GM23248 (cell line): ENCODE measurements at regions not wholly inside any gene's neighbourhood (a gene's known extent, or its start where the extent isn't known, plus 50 kb on each side); places are given as distances from the start of the nearest gene placed in this dataset.

Source experiments
- DNase-seq: peaks from one replicate; pipeline ENCODE4 v3.0.0-alpha.2; 2015
- H2AFZ ChIP-seq: fragments of 200-600 bp; sonication (generic); 2 replicates; pipeline ENCODE4 v1.6.1; 2016; ENCODE audit warnings: antibody characterized with exemption
- H3F3A ChIP-seq: fragments of 200-600 bp; sonication (generic); 2 replicates; pipeline ENCODE4 v1.6.1; 2016; ENCODE audit warnings: mild to moderate bottlenecking, antibody characterized with exemption, mixed run types; ENCODE audit not compliant: insufficient read depth
- H3K27ac ChIP-seq: fragments of 200-600 bp; sonication (generic); 2 replicates; pipeline ENCODE4 v1.5.1; 2016; ENCODE audit warnings: mild to moderate bottlenecking
- H3K27me3 ChIP-seq: fragments of 200-600 bp; sonication (generic); replicated peaks from 2 replicates; pipeline ENCODE4 v1.6.1; 2016; ENCODE audit warnings: mild to moderate bottlenecking; ENCODE audit not compliant: insufficient read depth
- H3K36me3 ChIP-seq: fragments of 200-600 bp; sonication (generic); 2 replicates; pipeline ENCODE4 v1.6.1; 2016; ENCODE audit warnings: low read depth, mild to moderate bottlenecking
- H3K4me1 ChIP-seq: fragments of 200-600 bp; sonication (generic); 2 replicates; pipeline ENCODE4 v1.6.1; 2016; ENCODE audit warnings: mild to moderate bottlenecking; ENCODE audit not compliant: insufficient read depth
- H3K4me2 ChIP-seq: fragments of 200-600 bp; sonication (generic); one replicate; pipeline ENCODE4 v1.6.1; 2016; ENCODE audit warnings: mild to moderate bottlenecking; ENCODE audit not compliant: unreplicated experiment
- H3K4me3 ChIP-seq: fragments of 200-600 bp; sonication (generic); 2 replicates; pipeline ENCODE4 v1.5.1; 2016; ENCODE audit warnings: mild to moderate bottlenecking
- H3K79me2 ChIP-seq: fragments of 200-600 bp; sonication (generic); 2 replicates; pipeline ENCODE4 v1.6.1; 2016; ENCODE audit warnings: mild to moderate bottlenecking; ENCODE audit not compliant: insufficient read depth
- H3K9ac ChIP-seq: fragments of 200-600 bp; sonication (generic); 2 replicates; pipeline ENCODE4 v1.6.1; 2016; ENCODE audit warnings: mild to moderate bottlenecking
- H3K9me2 ChIP-seq: fragments of 200-600 bp; sonication (generic); 2 replicates; pipeline ENCODE4 v1.6.1; 2016; ENCODE audit warnings: mixed run types, mild to moderate bottlenecking, moderate library complexity; ENCODE audit not compliant: insufficient read depth
- H3K9me3 ChIP-seq: fragments of 200-600 bp; sonication (generic); one replicate; pipeline ENCODE4 v1.6.1; 2017; ENCODE audit warnings: low read depth
- H4K20me1 ChIP-seq: fragments of 200-600 bp; sonication (generic); 2 replicates; pipeline ENCODE4 v1.6.0; 2016; ENCODE audit not compliant: insufficient read depth
- EZH2 ChIP-seq: fragments of 200-600 bp; sonication (generic); IDR thresholded peaks from 2 replicates; pipeline ENCODE4 v1.6.1; 2018; ENCODE audit warnings: antibody characterized with exemption, mild to moderate bottlenecking; ENCODE audit not compliant: insufficient read depth, poor library complexity, severe bottlenecking
- EZH2phosphoT487 ChIP-seq: fragments of 200-600 bp; sonication (generic); IDR thresholded peaks from 2 replicates; pipeline ENCODE4 v1.6.1; 2018; ENCODE audit warnings: antibody characterized with exemption, moderate library complexity, mild to moderate bottlenecking, low read depth; ENCODE audit not compliant: insufficient read depth
- WGBS, 2 experiments: methylation state at CpG; one replicate each; pipeline ENCODE4 v1.1.6; 2015 to 2017; ENCODE audit warnings: low lambda C conversion rate in 2 of 2, low coverage in 1 of 2; ENCODE audit errors: missing lambda C conversion rate in 2 of 2; 5-methylcytosine and 5-hydroxymethylcytosine counted together
- in situ Hi-C: fragments of 300-500 bp; cut with MboI; formaldehyde crosslinking; loops from 2 replicates; pipeline ENCODE4 v1.15.0; 2020

- no peak overlapping the region for H3K27ac ChIP-seq
- no peaks in the 10 kb centered on the region for H3K36me3 ChIP-seq
- H2AFZ ChIP-seq: no peak overlapping the region
- H3K9me3 ChIP-seq: no peaks in the 10 kb centered on the region
- DNase-seq: no peak
- no peaks in the 10 kb centered on the region for H4K20me1 ChIP-seq
- no peak overlapping the region for H3K9ac ChIP-seq
- H3K4me1 ChIP-seq: 0 out of 2 replicates have a peak, but pooled peaks cover 4% of the 10 kb centered on the region
- 13 to 21% methylated on average over 3 of the region's 3 CpGs for WGBS, 2 experiments
- H3F3A ChIP-seq: no peaks in the 10 kb centered on the region
- TF ChIP-seq EZH2phosphoT487 (no peak), EZH2 (no peak)
- in situ Hi-C loops: no loop called here
- H3K4me3 ChIP-seq: no peak overlapping the region
- H3K79me2 ChIP-seq: no peaks in the 10 kb centered on the region
- no peaks in the 10 kb centered on the region for H3K9me2 ChIP-seq
- no peak overlapping the region for H3K4me2 ChIP-seq
- H3K27me3 ChIP-seq: peaks cover 26% of the 10 kb centered on the region
Measured at GRCh38 chr18:24702001-24702515, 241.6 kb downstream of the HRH4 start.

GRCh38 chr18:24703316-24703715, 242.9 kb downstream of the HRH4 start:
- Histone ChIP-seq H3K9ac (no peak overlapping the region), H3K4me1 (0 out of 2 replicates have a peak, but pooled peaks cover 4% of the 10 kb centered on the region), H3K4me2 (no peak overlapping the region), H3K4me3 (no peak overlapping the region), H2AFZ (no peak overlapping the region), H4K20me1 (no peaks in the 10 kb centered on the region), H3K27me3 (peaks cover 15% of the 10 kb centered on the region), H3K9me2 (no peaks in the 10 kb centered on the region), H3K27ac (no peak overlapping the region), H3K79me2 (no peaks in the 10 kb centered on the region), H3K36me3 (no peaks in the 10 kb centered on the region), H3K9me3 (no peaks in the 10 kb centered on the region), H3F3A (no peaks in the 10 kb centered on the region)
- in situ Hi-C loops: no loop called here
- 65 to 71% methylated on average over 1 of the region's 1 CpG for WGBS, 2 experiments
- no peak for DNase-seq
- TF ChIP-seq EZH2phosphoT487 (no peak), EZH2 (no peak)

GRCh38 chr18:24704946-24705630, 244.7 kb downstream of the HRH4 start:
- H3K4me1 ChIP-seq: 0 out of 2 replicates have a peak, but pooled peaks cover 4% of the 10 kb centered on the region
- H3K4me3 ChIP-seq: no peak overlapping the region
- H3K27me3 ChIP-seq: peaks cover 5% of the 10 kb centered on the region; the same call in 1 of the 2 replicates
- no peak overlapping the region for H3K9ac ChIP-seq
- peak; percentile 49 for DNase-seq
- H3K9me3 ChIP-seq: no peaks in the 10 kb centered on the region
- 24 to 27% methylated on average over 7 of the region's 7 CpGs for WGBS, 2 experiments
- no peaks in the 10 kb centered on the region for H3F3A ChIP-seq
- H3K4me2 ChIP-seq: peak overlapping the region; percentile 37
- H3K9me2 ChIP-seq: no peaks in the 10 kb centered on the region
- no peak overlapping the region for H3K27ac ChIP-seq
- no peak for TF ChIP-seq EZH2phosphoT487
- TF ChIP-seq EZH2: no peak
- in situ Hi-C loops: no loop called here
- no peaks in the 10 kb centered on the region for H3K79me2 ChIP-seq
- no peak overlapping the region for H2AFZ ChIP-seq
- H3K36me3 ChIP-seq: no peaks in the 10 kb centered on the region
- H4K20me1 ChIP-seq: no peaks in the 10 kb centered on the region

- no peaks in the 10 kb centered on the region; the same call in 1 of the 2 replicates for H3K27me3 ChIP-seq
- H3F3A ChIP-seq: no peaks in the 10 kb centered on the region
- no peak overlapping the region for H3K4me3 ChIP-seq
- H3K36me3 ChIP-seq: no peaks in the 10 kb centered on the region
- no peaks in the 10 kb centered on the region for H3K79me2 ChIP-seq
- H2AFZ ChIP-seq: no peak overlapping the region
- no peak for DNase-seq
- no peak overlapping the region for H3K27ac ChIP-seq
- no peak for TF ChIP-seq EZH2
- TF ChIP-seq EZH2phosphoT487: no peak
- H3K9me3 ChIP-seq: no peaks in the 10 kb centered on the region
- no peak overlapping the region for H3K4me2 ChIP-seq
- no peaks in the 10 kb centered on the region for H4K20me1 ChIP-seq
- in situ Hi-C loops: no loop called here
- no peaks in the 10 kb centered on the region for H3K4me1 ChIP-seq
- H3K9ac ChIP-seq: no peak overlapping the region
- no peaks in the 10 kb centered on the region for H3K9me2 ChIP-seq
Measured at GRCh38 chr18:24710474-24710873, 250.0 kb downstream of the HRH4 start.

- no peaks in the 10 kb centered on the region for H3K9me2 ChIP-seq
- TF ChIP-seq EZH2phosphoT487 (no peak), EZH2 (no peak)
- no peak for DNase-seq
- no peak overlapping the region for H3K9ac ChIP-seq
- no peaks in the 10 kb centered on the region for H4K20me1 ChIP-seq
- H3K4me3 ChIP-seq: no peak overlapping the region
- H3K27me3 ChIP-seq: peaks cover 58% of the 10 kb centered on the region
- no peaks in the 10 kb centered on the region for H3K9me3 ChIP-seq
- no peaks in the 10 kb centered on the region for H3K79me2 ChIP-seq
- H3K4me1 ChIP-seq: no peaks in the 10 kb centered on the region
- H3K36me3 ChIP-seq: no peaks in the 10 kb centered on the region
- no peak overlapping the region for H2AFZ ChIP-seq
- in situ Hi-C loops: no loop called here
- H3F3A ChIP-seq: no peaks in the 10 kb centered on the region
- H3K27ac ChIP-seq: no peak overlapping the region
- H3K4me2 ChIP-seq: no peak overlapping the region
Measured at GRCh38 chr18:24719791-24720190, 259.4 kb downstream of the HRH4 start.
